ENCODE measurements at regions not wholly inside any gene's neighbourhood (a gene's known extent, or its start where the extent isn't known, plus 50 kb on each side); places are given as distances from the start of the nearest gene placed in this dataset.
"Not testable (repeated sequence)": the region's sequence is repeated elsewhere in the genome, so short reads cannot be mapped to it uniquely, and the experiment has no call there.

DNA sequence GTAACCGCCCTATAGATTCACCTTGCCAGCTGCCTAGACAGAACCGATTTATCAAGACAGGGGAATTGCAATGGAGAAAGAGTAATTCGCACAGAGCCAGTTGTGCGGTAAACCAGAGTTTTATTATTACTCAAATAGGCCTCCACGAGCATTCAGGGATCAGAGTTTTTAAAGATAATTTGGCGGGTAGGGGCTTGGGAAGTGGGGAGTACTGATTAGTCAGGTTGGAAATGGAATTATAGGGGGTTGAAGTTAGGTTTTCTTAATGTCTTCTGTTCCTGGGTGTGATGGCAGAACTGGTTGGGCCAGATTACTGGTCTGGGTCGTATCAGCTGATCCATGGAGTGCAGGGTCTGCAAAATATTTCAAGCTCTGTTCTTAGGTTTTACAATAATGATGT lies 756.9 kb upstream of the ADGRB3 start:
- TF ChIP-seq ZNF384 (IDR thresholded peaks at IDR 0.05); TARDBP (IDR thresholded peaks at IDR 0.05); FOXA1 (IDR thresholded peaks at IDR 0.05); FOXM1 (IDR thresholded peaks at IDR 0.05; ENCODE audit: borderline replicate concordance); SUZ12 (IDR thresholded peaks at IDR 0.05): not testable (repeated sequence)
